Activated B cell treated with CpG ODN at 0.5 μM for 24 hours (primary cell): ENCODE measurements at regions not wholly inside any gene's neighbourhood (a gene's known extent, or its start where the extent isn't known, plus 50 kb on each side); places are given as distances from the start of the nearest gene placed in this dataset.

Experiments
- ATAC-seq: fragments of 200-7000 bp; cut with Tn5 transposase; one replicate; pipeline ENCODE4 v1.10.0; 2021; ENCODE audit warnings: low read depth, mild to moderate bottlenecking, moderate library complexity
- CTCF ChIA-PET: fragments of 350-600 bp; sonication (Branson Sonifier 250); formaldehyde crosslinking; loops from one replicate; lab custom pipeline; 2021; ENCODE audit warnings: antibody characterized with exemption; lab: Charles Lee
- POLR2A ChIA-PET: fragments of 350-600 bp; sonication (Branson Sonifier 250); formaldehyde crosslinking; loops from one replicate; lab custom pipeline; 2021; ENCODE audit warnings: antibody characterized with exemption; lab: Charles Lee
- DNase-seq: peaks from one replicate; pipeline ENCODE4 v3.0.0; 2022
- H3K27ac Mint-ChIP-seq: one replicate; pipeline ENCODE4 v1.8.0; 2020; ENCODE audit warnings: mixed read lengths
- H3K27me3 Mint-ChIP-seq: one replicate; pipeline ENCODE4 v1.8.0; 2021; ENCODE audit warnings: mixed read lengths
- H3K36me3 Mint-ChIP-seq: one replicate; pipeline ENCODE4 v1.8.0; 2021; ENCODE audit warnings: low read depth, mixed read lengths
- H3K4me1 Mint-ChIP-seq: one replicate; pipeline ENCODE4 v1.8.0; 2021; ENCODE audit warnings: mixed read lengths
- H3K4me3 Mint-ChIP-seq: one replicate; pipeline ENCODE4 v1.8.0; 2020; ENCODE audit warnings: mild to moderate bottlenecking, mixed read lengths
- H3K9me3 Mint-ChIP-seq: one replicate; pipeline ENCODE4 v1.8.0; 2020; ENCODE audit warnings: mixed read lengths
- CTCF ChIP-seq: fragments of 200-600 bp; IDR thresholded peaks from one replicate; pipeline ENCODE4 v1.8.0; 2022; ENCODE audit warnings: antibody characterized with exemption, mild to moderate bottlenecking
- intact Hi-C: fragments of 100-400 bp; cut with micrococcal nuclease; formaldehyde crosslinking; loops from one replicate; pipeline ENCODE4 v1.15.1; 2024

- CTCF ChIA-PET, result no interaction called here
- H3K36me3 Mint-ChIP-seq, result no peaks in the 10 kb centered on the region
- no peak overlapping the region for H3K4me3 Mint-ChIP-seq
- no peak for DNase-seq
- no peak for TF ChIP-seq CTCF
- POLR2A ChIA-PET, result no interaction called here
- peaks cover 4% of the 10 kb centered on the region for H3K9me3 Mint-ChIP-seq
- H3K27me3 Mint-ChIP-seq, result no peaks in the 10 kb centered on the region
- no peak for ATAC-seq
- no peaks in the 10 kb centered on the region for H3K4me1 Mint-ChIP-seq
- no peak overlapping the region for H3K27ac Mint-ChIP-seq
- intact Hi-C loops, result loop anchor here (1.0 kb wide), 1 partner anchor 8 kb away; no protein-coding TSS in a partner anchor
Measured at GRCh38 chr18:40686836-40687235, 1268.2 kb upstream of the PIK3C3 start.

GRCh38 chr18:40685219-40685618, 1269.8 kb upstream of the PIK3C3 start:
- TF ChIP-seq CTCF, result no peak
- H3K27ac Mint-ChIP-seq, result no peak overlapping the region
- ChIA-PET POLR2A (no interaction called here), CTCF (no interaction called here)
- H3K9me3 Mint-ChIP-seq, result peaks cover 4% of the 10 kb centered on the region
- intact Hi-C loops, result no loop called here
- H3K4me3 Mint-ChIP-seq, result no peak overlapping the region
- no peaks in the 10 kb centered on the region for H3K36me3 Mint-ChIP-seq
- DNase-seq (no peak), ATAC-seq (no peak)
- no peaks in the 10 kb centered on the region for H3K27me3 Mint-ChIP-seq
- no peaks in the 10 kb centered on the region for H3K4me1 Mint-ChIP-seq

- intact Hi-C loops, result no loop called here
- no peak for DNase-seq
Measured at GRCh38 chr18:40678318-40678717, 1276.7 kb upstream of the PIK3C3 start.

GRCh38 chr18:40676668-40677067, 1278.4 kb upstream of the PIK3C3 start:
- Mint-ChIP-seq H3K27ac (no peak overlapping the region), H3K27me3 (no peaks in the 10 kb centered on the region), H3K4me3 (no peak overlapping the region), H3K9me3 (peaks cover 2% of the 10 kb centered on the region), H3K4me1 (no peaks in the 10 kb centered on the region), H3K36me3 (no peaks in the 10 kb centered on the region)
- no peak for TF ChIP-seq CTCF
- ChIA-PET POLR2A (no interaction called here), CTCF (no interaction called here)
- ATAC-seq, result no peak
- intact Hi-C loops, result no loop called here
- no peak for DNase-seq

More at GRCh38 chr18:40678318-40678717, 1276.7 kb upstream of the PIK3C3 start:
- POLR2A ChIA-PET, result no interaction called here
- TF ChIP-seq CTCF, result no peak
- no peaks in the 10 kb centered on the region for H3K27me3 Mint-ChIP-seq
- no peak overlapping the region for H3K27ac Mint-ChIP-seq
- H3K36me3 Mint-ChIP-seq, result no peaks in the 10 kb centered on the region
- no peaks in the 10 kb centered on the region for H3K4me1 Mint-ChIP-seq
- no peak for ATAC-seq
- CTCF ChIA-PET, result no interaction called here
- no peak overlapping the region for H3K4me3 Mint-ChIP-seq
- H3K9me3 Mint-ChIP-seq, result peaks cover 2% of the 10 kb centered on the region

- TF ChIP-seq CTCF, result no peak
- no peak overlapping the region for H3K27ac Mint-ChIP-seq
- ATAC-seq (no peak), DNase-seq (no peak)
- no peaks in the 10 kb centered on the region for H3K36me3 Mint-ChIP-seq
- no peak overlapping the region for H3K4me3 Mint-ChIP-seq
- ChIA-PET CTCF (no interaction called here), POLR2A (no interaction called here)
- peaks cover 5% of the 10 kb centered on the region for H3K9me3 Mint-ChIP-seq
- H3K27me3 Mint-ChIP-seq, result no peaks in the 10 kb centered on the region
- H3K4me1 Mint-ChIP-seq, result no peaks in the 10 kb centered on the region
- intact Hi-C loops, result no loop called here
Measured at GRCh38 chr18:40673150-40673549, 1281.9 kb upstream of the PIK3C3 start.
